Lower lobe of right lung (tissue), 2 donors: ENCODE measurements at regions not wholly inside any gene's neighbourhood (a gene's known extent, or its start where the extent isn't known, plus 50 kb on each side); places are given as distances from the start of the nearest gene placed in this dataset.

Experiments
- ATAC-seq, 2 donors: fragments of 200-7000 bp; cut with Tn5 transposase; one replicate each; pipeline ENCODE4 v1.9.1; 2020 to 2022; ENCODE audit warnings: mild to moderate bottlenecking in 2 of 2, moderate library complexity in 2 of 2
- DNase-seq: peaks from one replicate; pipeline ENCODE4 v3.0.0-alpha.2; 2020
- H3K27ac ChIP-seq: fragments of 200-600 bp; one replicate; pipeline ENCODE4 v1.8.0; 2022
- H3K27me3 ChIP-seq: fragments of 200-600 bp; one replicate; pipeline ENCODE4 v1.8.0; 2022; ENCODE audit warnings: low read depth
- H3K36me3 ChIP-seq: fragments of 200-600 bp; one replicate; pipeline ENCODE4 v1.8.0; 2022; ENCODE audit warnings: mild to moderate bottlenecking
- H3K4me1 ChIP-seq: fragments of 200-600 bp; one replicate; pipeline ENCODE4 v1.8.0; 2022
- H3K4me3 ChIP-seq: fragments of 200-600 bp; one replicate; pipeline ENCODE4 v1.8.0; 2022; ENCODE audit warnings: mild to moderate bottlenecking
- H3K9me3 ChIP-seq: fragments of 200-600 bp; one replicate; pipeline ENCODE4 v1.8.0; 2022
- intact Hi-C: fragments of 100-400 bp; cut with DNase I; formaldehyde crosslinking; loops from one replicate; pipeline ENCODE4 v1.11.0; 2022
- TF ChIP-seq, protein P1 (sequence below): fragments of 200-600 bp; IDR thresholded peaks from one replicate; pipeline ENCODE4 v1.8.0; 2022; ENCODE audit warnings: antibody characterized with exemption, mild to moderate bottlenecking
- donor health status: DM: no; HTN: yes; CAD: no; lungs with severe emphysema.

DNA sequence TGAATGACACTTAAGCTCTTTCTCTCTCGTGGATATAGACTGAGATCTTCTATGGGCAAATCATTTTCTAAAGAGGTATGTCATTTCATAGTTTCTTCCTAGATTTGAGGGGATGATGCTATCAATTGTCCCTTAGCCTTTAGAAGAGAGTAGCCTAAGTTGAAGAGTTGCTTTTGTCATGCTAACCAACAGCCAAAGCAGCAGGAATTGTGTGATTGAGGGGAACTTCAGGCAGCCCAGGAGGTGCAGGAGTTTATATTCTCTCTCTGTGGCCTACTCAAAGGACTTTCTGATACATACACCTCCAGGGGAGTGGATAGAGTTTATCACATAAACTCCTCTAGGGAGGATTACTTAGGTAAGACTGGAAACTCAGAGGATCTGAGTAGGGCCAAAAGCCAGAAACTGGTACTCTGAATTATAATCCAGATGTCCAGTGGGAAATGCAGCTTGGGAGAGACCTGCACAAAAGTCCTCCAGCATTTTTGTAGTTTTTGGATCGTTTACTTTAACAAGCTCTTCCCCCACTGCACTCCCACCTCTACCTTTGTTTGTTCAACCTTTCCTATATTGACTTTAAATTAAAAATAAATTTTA, 150.7 kb upstream of the CCDC68 start:
- Histone ChIP-seq H3K36me3 (no peaks in the 10 kb centered on the region), H3K9me3 (no peaks in the 10 kb centered on the region), H3K27me3 (no peaks in the 10 kb centered on the region), H3K4me3 (no peak overlapping the region), H3K4me1 (no peaks in the 10 kb centered on the region), H3K27ac (peak overlapping the region; percentile 6)
- no peak for DNase-seq
- TF ChIP-seq, protein P1, sequence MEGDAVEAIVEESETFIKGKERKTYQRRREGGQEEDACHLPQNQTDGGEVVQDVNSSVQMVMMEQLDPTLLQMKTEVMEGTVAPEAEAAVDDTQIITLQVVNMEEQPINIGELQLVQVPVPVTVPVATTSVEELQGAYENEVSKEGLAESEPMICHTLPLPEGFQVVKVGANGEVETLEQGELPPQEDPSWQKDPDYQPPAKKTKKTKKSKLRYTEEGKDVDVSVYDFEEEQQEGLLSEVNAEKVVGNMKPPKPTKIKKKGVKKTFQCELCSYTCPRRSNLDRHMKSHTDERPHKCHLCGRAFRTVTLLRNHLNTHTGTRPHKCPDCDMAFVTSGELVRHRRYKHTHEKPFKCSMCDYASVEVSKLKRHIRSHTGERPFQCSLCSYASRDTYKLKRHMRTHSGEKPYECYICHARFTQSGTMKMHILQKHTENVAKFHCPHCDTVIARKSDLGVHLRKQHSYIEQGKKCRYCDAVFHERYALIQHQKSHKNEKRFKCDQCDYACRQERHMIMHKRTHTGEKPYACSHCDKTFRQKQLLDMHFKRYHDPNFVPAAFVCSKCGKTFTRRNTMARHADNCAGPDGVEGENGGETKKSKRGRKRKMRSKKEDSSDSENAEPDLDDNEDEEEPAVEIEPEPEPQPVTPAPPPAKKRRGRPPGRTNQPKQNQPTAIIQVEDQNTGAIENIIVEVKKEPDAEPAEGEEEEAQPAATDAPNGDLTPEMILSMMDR: no peak
- intact Hi-C loops: no loop called here
- ATAC-seq: no peak

DNA sequence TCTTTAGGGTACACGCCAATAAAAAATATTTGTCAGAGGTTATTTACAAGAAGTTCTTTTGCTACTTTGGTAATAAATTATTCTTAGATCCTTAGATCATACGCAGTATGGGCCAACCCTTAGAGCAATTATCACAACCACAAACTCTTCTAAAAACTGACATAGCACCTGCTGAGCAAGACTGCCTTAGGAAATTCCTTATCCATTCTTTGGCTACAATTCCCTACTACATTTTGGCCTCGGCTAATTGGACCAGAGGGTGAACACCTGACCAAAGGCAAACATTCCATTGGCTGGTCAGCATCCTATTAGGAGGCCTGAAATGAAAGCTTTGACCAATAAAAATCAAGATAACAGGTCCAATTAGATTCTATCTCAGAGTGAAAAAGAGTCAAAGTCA, 147.6 kb upstream of the CCDC68 start:
- Histone ChIP-seq H3K36me3 (no peaks in the 10 kb centered on the region), H3K4me1 (no peaks in the 10 kb centered on the region), H3K4me3 (no peak overlapping the region), H3K9me3 (no peaks in the 10 kb centered on the region), H3K27me3 (no peaks in the 10 kb centered on the region), H3K27ac (no peak overlapping the region)
- DNase-seq (no peak), ATAC-seq (no peak)
- TF ChIP-seq, protein P1: no peak
- intact Hi-C loops: no loop called here

DNA sequence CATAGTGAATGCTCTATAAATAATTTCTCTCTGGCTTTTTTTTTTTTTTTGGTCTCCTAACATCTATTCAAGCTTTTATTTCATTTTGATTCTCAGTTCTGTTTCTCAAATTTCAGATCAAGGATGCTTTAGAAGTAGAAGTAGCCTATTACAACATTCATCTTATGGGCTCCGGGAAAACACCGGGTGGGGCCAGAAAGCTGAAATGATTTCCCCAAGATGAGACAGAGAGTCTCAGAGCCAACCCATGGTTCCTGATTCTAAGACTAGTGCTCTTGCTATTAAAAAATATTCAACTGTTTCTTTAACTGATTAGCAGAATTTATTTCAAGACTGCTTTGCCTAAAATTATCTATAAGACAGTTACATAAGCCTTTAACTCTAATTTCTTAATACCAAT, 147.2 kb upstream of the CCDC68 start:
- Histone ChIP-seq H3K4me1 (no peaks in the 10 kb centered on the region), H3K36me3 (no peaks in the 10 kb centered on the region), H3K27me3 (no peaks in the 10 kb centered on the region), H3K27ac (no peak overlapping the region), H3K9me3 (no peaks in the 10 kb centered on the region), H3K4me3 (no peak overlapping the region)
- intact Hi-C loops: no loop called here
- no peak for ATAC-seq
- TF ChIP-seq, protein P1: no peak
- no peak for DNase-seq

DNA sequence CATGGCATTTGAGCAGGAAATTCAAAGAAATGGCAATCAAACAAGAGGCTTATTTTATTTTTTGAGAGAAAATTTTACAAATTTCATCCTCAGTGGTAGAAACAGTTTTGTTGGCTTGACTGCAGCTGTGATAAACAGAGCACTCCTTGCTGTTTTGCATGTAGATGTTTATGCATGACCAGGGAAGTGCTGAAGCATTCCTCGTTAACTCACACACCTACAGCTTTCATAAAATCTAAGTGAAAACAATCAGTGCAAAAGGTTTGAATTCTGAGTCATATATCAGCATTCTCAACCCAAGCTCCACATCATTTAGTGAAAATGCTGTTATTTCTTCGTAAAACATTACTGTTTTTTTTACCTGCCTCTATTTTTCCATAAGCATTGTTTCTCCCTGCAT, 146.6 kb upstream of the CCDC68 start:
- H3K4me1 ChIP-seq: no peaks in the 10 kb centered on the region

DNA sequence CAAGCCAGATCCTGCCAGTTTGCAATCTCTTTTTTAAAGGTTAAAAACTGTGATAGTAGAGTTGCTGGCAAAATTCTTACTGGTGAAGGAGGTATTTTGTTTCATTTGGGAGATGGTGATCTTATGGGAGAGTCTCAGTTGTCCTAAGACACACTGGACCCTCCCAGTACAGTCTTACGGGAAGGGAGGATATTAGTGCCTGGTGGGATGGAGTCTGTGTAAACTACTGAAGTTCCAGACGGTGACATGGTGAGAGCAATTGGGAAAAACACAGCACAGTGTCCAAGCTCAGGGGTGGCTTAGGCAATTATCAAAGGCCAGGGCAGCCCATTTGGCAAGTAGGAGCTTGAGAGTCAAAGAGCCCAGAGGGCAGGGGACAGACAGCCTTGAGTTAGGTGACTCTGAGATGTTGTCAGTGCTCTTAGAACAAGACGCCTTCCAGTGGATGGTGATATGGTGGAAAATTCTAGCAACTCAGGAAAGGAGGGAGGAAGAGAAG, 143.7 kb upstream of the CCDC68 start:
- intact Hi-C loops: no loop called here
- ATAC-seq: no peak
- H3K4me1 ChIP-seq: no peaks in the 10 kb centered on the region
- H3K27me3 ChIP-seq: no peaks in the 10 kb centered on the region
- no peaks in the 10 kb centered on the region for H3K36me3 ChIP-seq
- H3K4me3 ChIP-seq: no peak overlapping the region
- no peak for DNase-seq
- no peaks in the 10 kb centered on the region for H3K9me3 ChIP-seq
- H3K27ac ChIP-seq: no peak overlapping the region
- TF ChIP-seq, protein P1: no peak

More for the DNA sequence above, 146.6 kb upstream of the CCDC68 start:
- Histone ChIP-seq H3K27ac (no peak overlapping the region), H3K4me3 (no peak overlapping the region), H3K27me3 (no peaks in the 10 kb centered on the region), H3K36me3 (no peaks in the 10 kb centered on the region), H3K9me3 (no peaks in the 10 kb centered on the region)
- ATAC-seq (no peak), DNase-seq (no peak)
- TF ChIP-seq, protein P1: no peak
- intact Hi-C loops: no loop called here
